GM18909 (cell line): ENCODE measurements at regions not wholly inside any gene's neighbourhood (a gene's known extent, or its start where the extent isn't known, plus 50 kb on each side); places are given as distances from the start of the nearest gene placed in this dataset.
"Not testable (repeated sequence)": the region's sequence is repeated elsewhere in the genome, so short reads cannot be mapped to it uniquely, and the experiment has no call there.

Source experiments
- ATAC-seq: cut with Tn5 transposase; IDR thresholded peaks from one replicate; pipeline ENCODE4 v1.9.1; 2021; ENCODE audit warnings: mild to moderate bottlenecking; ENCODE audit not compliant: unreplicated experiment, poor library complexity

DNA sequence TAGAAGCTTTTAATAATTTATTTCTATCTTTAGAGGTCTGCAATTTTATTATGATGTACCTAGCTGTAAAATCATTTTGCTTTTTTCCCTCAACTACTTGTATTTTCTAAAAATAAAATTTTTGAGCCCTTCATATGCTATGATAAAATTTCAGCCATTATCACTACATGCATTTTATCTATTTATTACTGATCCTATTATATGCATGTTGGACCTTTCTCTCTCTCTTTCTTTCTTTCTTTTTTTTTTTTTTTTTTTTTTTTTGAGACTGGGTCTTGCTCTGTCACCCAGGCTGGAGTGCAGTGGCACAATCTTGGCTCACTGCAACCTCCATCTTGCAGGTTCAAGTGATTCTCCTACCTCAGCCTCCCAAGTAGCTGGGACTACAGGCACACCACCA is 440.1 kb upstream of the RORB start:
- ATAC-seq = not testable (repeated sequence)

DNA sequence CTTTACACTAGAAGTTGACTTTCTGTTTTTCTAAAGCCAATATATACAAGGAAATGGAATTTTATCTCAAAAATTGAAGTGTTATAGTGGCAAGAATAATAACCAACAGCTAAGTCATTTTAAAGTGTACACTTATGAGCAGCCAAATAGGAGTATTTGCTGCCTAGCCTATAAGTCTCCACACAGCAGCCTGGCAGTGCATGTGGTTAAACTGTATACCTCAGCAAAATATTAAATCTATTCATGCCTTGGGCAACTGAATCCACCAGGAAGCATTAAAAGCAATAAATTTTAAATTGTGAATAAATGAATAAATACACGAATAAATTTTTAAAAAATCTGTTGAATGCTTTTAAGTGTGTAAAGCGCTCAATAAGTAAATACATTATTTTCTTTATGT is 432.4 kb upstream of the RORB start:
- ATAC-seq = no peak

- ATAC-seq = no peak
These were observed 431.0 kb upstream of the RORB start for GRCh38 chr9:74066128-74066527.

- no peak for ATAC-seq
These were observed 430.5 kb upstream of the RORB start for GRCh38 chr9:74066605-74067004.

DNA sequence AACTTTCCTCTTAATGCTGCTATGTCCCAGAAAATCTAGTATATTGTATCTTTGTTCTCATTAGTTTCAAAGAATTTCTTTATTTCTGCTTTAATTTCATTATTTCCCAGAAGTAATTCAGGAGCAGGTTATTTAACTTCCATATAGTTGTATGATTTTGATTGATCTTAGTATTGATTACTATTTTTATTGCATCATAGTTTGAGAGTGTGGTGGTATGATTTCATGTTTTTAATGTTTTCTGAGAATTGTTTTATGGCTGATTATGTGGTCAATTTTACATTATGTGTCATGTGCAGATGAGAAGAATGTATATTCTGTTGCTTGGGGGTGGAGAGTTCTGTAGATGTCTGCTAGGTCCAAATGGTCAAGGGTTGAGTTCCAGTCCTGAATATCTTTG is 425.6 kb upstream of the RORB start:
- ATAC-seq = no peak

- no peak for ATAC-seq
These were observed 423.2 kb upstream of the RORB start for GRCh38 chr9:74073897-74074296.

- no peak for ATAC-seq
These were observed 418.5 kb upstream of the RORB start for GRCh38 chr9:74078647-74079046.

DNA sequence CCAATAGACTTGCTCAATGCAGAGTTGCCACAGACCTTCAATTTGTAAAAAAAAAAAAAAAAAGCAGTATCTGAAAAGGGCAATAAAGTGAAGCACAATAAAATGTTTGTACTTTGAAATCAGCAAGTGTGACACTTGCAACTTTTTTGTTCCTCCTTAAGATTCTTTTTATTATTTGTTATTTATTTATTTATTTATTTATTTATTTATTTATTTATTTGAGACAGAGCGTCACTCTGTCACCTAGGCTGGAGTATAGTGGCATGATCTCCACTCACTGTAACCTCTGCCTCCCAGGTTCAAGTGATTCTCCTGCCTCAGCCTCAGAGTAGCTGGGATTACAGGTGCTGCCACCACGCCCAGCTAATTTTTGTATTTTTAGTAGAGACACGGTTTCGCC is 416.5 kb upstream of the RORB start:
- not testable (repeated sequence) for ATAC-seq

DNA sequence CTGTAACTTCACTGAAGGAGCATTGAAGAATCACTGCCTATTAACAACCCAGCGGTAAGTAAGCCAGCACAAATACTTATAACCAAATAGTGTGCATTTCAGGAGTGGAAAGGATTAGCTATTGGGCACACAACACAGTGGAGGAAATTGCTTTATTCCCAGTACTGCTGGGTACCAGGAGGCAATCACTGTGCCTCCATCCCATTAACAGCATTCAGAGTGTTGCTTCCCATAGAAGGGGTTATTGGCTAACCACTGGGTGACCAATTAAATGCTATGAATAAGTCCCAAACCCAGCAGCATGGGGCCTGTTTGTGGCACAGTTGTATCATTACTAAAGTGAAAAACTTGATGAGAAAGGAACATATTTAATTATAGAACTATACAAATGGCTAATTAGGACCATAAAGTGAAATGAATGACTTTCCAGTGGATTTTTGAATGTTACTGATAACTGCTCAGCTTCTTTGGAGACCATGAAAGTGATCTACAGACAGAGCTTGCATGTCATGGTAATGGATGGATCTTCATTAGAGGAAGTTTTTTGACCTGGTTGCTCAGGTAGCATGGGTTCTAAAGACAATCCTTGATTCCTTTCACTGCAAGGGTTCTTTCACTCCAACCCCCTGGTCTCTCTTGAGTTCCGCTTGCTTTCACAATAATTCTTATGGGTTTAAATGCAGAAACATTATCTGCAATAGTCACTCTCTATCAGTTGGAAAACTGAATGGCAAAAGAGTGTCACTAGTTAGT is 413.3 kb upstream of the RORB start:
- ATAC-seq = no peak

- ATAC-seq = not testable (repeated sequence)
These were observed 411.6 kb upstream of the RORB start for GRCh38 chr9:74085384-74086037.

- not testable (repeated sequence) for ATAC-seq
These were observed 406.2 kb upstream of the RORB start for GRCh38 chr9:74090921-74091320.

GRCh38 chr9:74092491-74092834 is 404.7 kb upstream of the RORB start:
- ATAC-seq = no peak

DNA sequence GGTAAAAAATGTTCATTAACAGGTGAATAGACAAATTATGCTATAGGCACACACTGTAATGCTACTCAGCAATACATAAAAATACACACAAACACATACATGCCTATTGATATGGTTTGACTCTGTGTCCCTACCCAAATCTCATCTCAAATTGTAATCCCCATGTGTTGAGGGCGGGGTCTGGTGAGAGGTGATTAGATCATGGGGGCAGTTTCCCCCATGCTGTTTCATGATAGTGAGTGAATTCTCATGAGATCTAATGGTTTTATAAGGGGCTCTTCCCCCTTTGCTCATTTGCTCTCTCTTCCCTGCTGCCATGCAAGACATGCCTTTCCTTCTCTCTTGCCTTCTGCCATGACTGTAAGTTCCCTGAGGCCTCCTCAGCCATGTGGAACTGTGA is 403.1 kb upstream of the RORB start:
- not testable (repeated sequence) for ATAC-seq

DNA sequence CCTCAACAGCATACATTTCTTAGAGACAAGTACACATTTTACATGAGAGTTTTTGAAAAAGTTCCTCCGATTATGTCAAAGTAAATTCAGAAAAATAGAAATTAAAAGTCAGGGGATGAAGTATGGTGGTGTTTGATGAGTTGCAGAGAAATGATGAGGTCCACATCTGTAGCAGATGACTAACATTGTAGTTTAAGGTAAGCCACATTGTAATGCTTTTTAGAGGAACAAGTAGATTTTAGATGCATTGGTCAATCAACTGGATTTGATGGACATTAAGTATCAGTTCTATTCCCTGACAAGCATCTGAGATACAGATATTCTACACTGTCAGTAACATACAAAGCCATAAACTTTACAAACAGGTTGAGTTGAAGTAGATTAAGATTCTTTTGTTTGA is 402.4 kb upstream of the RORB start:
- no peak for ATAC-seq

DNA sequence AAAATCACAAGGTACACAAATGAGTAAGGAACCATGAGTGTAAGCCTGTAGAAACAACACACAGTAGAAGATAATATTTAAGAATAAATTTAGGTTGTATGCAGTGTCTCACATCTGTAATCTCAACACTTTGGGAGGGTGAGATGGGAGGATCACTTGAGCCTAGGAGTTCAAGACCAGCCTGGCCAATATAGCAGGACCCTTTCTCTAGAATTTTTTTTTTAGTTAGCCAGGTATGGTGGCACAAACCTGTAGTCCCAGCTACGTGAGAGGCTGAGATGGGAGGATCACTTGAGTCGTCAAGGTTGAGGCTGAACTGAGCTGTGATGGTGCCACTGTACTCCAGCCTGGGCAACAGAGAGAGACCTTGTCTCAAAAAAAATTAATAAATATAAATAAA is 401.2 kb upstream of the RORB start:
- no peak for ATAC-seq

- no peak for ATAC-seq
These were observed 400.7 kb upstream of the RORB start for GRCh38 chr9:74096420-74096819.

DNA sequence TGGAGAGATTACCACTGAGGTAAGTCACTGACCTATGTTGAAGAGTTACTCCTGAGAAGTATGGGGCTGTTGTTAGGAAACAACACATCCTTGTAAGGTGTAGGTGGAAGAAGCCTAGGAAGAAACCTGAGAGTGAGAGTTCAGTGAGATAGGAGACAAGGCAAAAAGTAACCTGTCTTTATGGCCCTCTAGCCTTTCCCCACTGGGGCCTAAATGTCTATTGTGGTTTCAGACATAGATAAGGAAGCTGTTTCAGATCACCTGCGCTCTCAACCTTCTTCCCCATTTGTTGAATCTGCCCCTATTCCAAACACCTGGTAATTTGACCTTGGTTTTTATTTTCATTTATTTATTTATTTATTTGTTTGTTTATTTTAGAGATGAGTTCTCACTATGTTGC is 397.1 kb upstream of the RORB start:
- ATAC-seq = no peak

- not testable (repeated sequence) for ATAC-seq
These were observed 395.0 kb upstream of the RORB start for GRCh38 chr9:74102148-74102547.

DNA sequence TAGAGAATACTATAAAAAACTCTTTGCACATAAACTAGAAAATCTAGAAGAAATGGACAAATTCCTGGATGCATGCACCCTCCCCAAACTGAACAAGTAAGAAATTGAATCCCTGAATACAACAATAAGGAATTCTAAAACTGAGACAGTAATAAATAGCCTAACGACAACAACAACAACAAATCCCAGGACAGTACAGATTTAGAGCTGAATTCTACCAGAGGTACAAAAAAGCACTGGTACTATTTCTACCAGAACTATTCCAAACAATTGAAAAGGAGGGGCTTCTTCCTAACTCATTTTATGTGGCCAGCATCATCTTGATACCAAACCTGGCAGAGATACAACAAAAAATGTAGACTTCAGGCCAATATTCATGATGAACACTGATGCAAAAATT is 394.4 kb upstream of the RORB start:
- ATAC-seq = no peak

- ATAC-seq = no peak
These were observed 389.4 kb upstream of the RORB start for GRCh38 chr9:74107692-74108091.

- ATAC-seq = no peak
These were observed 381.2 kb upstream of the RORB start for GRCh38 chr9:74115976-74116375.

GRCh38 chr9:74117151-74117550 is 380.0 kb upstream of the RORB start:
- no peak for ATAC-seq
